ENCODE measurements at regions not wholly inside any gene's neighbourhood (a gene's known extent, or its start where the extent isn't known, plus 50 kb on each side); places are given as distances from the start of the nearest gene placed in this dataset.
A peak's percentile ranks its signal among the peaks of the same experiment; 100 is the strongest.

DNA sequence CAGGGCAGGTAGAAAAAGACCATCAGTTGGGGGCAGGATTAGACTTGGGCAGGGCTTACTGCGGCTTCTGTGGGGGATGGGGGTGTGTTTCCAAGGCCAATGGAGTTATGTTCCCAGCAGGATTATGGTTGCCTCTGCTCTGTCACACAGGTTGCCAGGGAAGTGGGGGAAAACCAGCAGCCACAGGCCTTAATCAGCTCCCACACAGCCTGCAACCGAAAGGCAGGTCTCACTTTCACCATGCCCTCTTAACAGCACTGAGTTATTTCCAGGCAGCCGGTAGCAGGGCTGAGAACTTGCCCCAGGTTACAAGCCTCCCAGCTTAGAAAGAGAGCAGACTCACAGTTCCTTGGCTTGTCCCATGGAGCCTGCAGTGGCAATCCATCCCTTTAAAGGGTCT, 205.5 kb downstream of the FGF10 start:
- H3K27ac ChIP-seq, result no peak overlapping the region
- no peaks in the 10 kb centered on the region for H3K4me1 ChIP-seq
- H3K36me3 ChIP-seq, result no peaks in the 10 kb centered on the region
- ATAC-seq, result no peak
- H3K9me3 ChIP-seq, result no peaks in the 10 kb centered on the region
- intact Hi-C loops (cut with DNase I), result no loop called here
- TF ChIP-seq, protein P1, sequence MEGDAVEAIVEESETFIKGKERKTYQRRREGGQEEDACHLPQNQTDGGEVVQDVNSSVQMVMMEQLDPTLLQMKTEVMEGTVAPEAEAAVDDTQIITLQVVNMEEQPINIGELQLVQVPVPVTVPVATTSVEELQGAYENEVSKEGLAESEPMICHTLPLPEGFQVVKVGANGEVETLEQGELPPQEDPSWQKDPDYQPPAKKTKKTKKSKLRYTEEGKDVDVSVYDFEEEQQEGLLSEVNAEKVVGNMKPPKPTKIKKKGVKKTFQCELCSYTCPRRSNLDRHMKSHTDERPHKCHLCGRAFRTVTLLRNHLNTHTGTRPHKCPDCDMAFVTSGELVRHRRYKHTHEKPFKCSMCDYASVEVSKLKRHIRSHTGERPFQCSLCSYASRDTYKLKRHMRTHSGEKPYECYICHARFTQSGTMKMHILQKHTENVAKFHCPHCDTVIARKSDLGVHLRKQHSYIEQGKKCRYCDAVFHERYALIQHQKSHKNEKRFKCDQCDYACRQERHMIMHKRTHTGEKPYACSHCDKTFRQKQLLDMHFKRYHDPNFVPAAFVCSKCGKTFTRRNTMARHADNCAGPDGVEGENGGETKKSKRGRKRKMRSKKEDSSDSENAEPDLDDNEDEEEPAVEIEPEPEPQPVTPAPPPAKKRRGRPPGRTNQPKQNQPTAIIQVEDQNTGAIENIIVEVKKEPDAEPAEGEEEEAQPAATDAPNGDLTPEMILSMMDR (IDR thresholded peaks at IDR 0.05), result no peak
- 73 to 74% methylated on average over 3 of the region's 3 CpGs for WGBS, 2 donors
- no peaks in the 10 kb centered on the region for H3K27me3 ChIP-seq
- FAIRE-seq, result no peak
- DNase-seq, result no peak
- no peak overlapping the region for H3K4me3 ChIP-seq

DNA sequence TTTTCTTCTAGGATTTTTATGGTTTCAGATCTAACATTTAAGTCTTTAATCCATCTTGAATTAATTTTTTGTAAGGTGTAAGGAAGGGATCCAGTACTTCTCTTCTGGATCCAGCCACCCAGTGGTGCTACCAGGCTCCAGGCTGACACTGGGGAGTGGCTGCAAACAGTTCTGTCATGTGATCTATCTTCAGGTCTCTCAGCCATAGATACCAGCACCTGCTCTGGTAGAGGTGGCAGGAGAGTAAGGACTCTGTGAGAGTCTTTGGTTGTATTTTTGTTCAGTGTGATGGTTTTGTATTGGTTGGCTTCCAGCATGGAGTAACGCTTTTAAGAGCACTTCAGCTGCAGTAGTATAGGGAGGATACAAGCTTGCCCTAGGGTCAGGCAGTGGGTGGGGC, 205.9 kb downstream of the FGF10 start:
- ATAC-seq (no peak), FAIRE-seq (no peak), DNase-seq (no peak)
- Histone ChIP-seq H3K4me3 (no peak overlapping the region), H3K27ac (no peak overlapping the region), H3K27me3 (no peaks in the 10 kb centered on the region), H3K9me3 (no peaks in the 10 kb centered on the region), H3K36me3 (no peaks in the 10 kb centered on the region), H3K4me1 (no peaks in the 10 kb centered on the region)
- intact Hi-C loops (cut with DNase I), result no loop called here
- 78 to 80% methylated on average over 1 of the region's 1 CpG for WGBS, 2 donors
- TF ChIP-seq, protein P1 (IDR thresholded peaks at IDR 0.05), result no peak

DNA sequence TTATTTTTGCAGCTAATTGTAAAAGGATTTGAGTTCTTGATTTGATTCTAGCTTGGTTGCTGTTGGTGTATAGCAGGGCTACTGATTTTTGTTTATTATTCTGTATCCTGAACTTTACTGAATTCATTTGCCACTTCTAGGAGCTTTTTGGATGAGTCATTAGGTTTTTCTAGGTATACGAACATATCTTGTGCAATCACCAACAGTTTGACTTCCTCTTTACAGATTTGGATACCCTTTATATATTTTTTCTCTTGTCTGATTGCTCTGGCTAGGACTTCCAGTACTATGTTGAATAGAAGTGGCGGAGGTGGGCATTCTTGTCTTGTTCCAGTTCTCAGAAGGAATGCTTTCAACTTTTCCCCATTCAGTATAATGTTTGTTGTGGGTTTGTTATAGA, 210.8 kb downstream of the FGF10 start:
- Histone ChIP-seq H3K4me1 (no peaks in the 10 kb centered on the region), H3K4me3 (no peak overlapping the region), H3K36me3 (no peaks in the 10 kb centered on the region), H3K27ac (no peak overlapping the region), H3K27me3 (no peaks in the 10 kb centered on the region), H3K9me3 (no peaks in the 10 kb centered on the region)
- TF ChIP-seq, protein P1 (IDR thresholded peaks at IDR 0.05), result no peak
- WGBS, 2 donors, result 52 to 61% methylated on average over 2 of the region's 2 CpGs
- ATAC-seq (no peak), DNase-seq (no peak), FAIRE-seq (no peak)
- intact Hi-C loops (cut with DNase I), result no loop called here

DNA sequence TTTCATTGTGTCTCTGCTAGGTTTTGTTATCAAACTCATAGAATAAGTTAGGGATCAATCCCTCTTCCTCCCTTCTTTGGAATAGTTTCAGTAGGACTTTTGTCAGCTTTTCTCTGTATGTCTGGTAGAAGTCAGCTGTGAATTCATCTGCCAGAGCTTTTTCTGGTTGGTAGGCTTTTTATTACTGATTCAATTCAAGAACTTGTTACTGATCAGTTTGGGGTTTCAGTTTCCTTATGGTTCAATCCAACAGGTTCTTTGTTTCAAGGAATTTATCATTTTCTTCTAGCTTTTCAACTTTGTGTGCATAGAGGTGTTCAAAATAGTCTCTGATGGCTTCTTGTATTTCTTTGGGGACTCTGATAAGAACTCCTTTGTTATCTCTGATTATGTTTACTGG, 221.7 kb downstream of the FGF10 start:
- TF ChIP-seq, protein P1 (IDR thresholded peaks at IDR 0.05), result no peak
- Histone ChIP-seq H3K27ac (no peak overlapping the region), H3K27me3 (no peaks in the 10 kb centered on the region), H3K4me1 (no peaks in the 10 kb centered on the region), H3K9me3 (no peaks in the 10 kb centered on the region), H3K4me3 (no peak overlapping the region), H3K36me3 (no peaks in the 10 kb centered on the region)
- ATAC-seq (no peak), DNase-seq (no peak), FAIRE-seq (no peak)
- intact Hi-C loops (cut with DNase I), result no loop called here

DNA sequence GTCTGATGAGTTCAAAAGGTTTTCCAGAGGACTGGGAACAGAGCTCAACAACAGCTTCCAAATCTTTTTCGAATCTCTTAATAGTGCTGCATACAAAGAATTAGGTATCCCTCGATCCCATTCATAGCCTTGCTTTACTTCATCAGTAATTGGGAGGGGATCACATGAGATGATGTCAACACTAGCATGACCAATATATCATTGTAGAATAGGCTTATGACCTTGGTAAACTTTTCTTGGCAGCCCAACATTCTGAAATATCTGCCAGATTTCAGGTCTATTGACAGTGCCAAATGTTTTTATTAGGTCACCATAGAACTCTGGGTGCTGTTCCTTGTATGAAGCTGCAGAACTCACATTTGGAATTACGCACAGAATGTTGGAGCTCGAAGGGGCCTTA, 228.9 kb downstream of the FGF10 start:
- H3K27ac ChIP-seq, result no peak overlapping the region
- TF ChIP-seq, protein P1 (IDR thresholded peaks at IDR 0.05), result no peak
- FAIRE-seq (no peak), ATAC-seq (peak in 3 of 4 donors; percentile 12 to 65 (median 32)), DNase-seq (no peak)
- 48 to 59% methylated on average over 4 of the region's 4 CpGs for WGBS, 2 donors
- H3K27me3 ChIP-seq, result no peaks in the 10 kb centered on the region
- H3K9me3 ChIP-seq, result no peaks in the 10 kb centered on the region
- H3K4me3 ChIP-seq, result no peak overlapping the region
- intact Hi-C loops (cut with DNase I), result no loop called here
- no peaks in the 10 kb centered on the region for H3K36me3 ChIP-seq
- no peaks in the 10 kb centered on the region for H3K4me1 ChIP-seq
